Neural progenitor cell (in vitro differentiated cells): ENCODE measurements at regions not wholly inside any gene's neighbourhood (a gene's known extent, or its start where the extent isn't known, plus 50 kb on each side); places are given as distances from the start of the nearest gene placed in this dataset.

ENCODE experiments used
- CTCF ChIP-seq: fragments of 200-600 bp; sonication (generic); IDR thresholded peaks from 2 replicates; pipeline ENCODE4 v1.5.1; 2017; ENCODE audit warnings: antibody characterized with exemption, mild to moderate bottlenecking
- EZH2 ChIP-seq: fragments of 200-600 bp; sonication (generic); IDR thresholded peaks from 2 replicates; pipeline ENCODE4 v1.6.1; 2017; ENCODE audit warnings: antibody characterized with exemption, mild to moderate bottlenecking, moderate library complexity

DNA sequence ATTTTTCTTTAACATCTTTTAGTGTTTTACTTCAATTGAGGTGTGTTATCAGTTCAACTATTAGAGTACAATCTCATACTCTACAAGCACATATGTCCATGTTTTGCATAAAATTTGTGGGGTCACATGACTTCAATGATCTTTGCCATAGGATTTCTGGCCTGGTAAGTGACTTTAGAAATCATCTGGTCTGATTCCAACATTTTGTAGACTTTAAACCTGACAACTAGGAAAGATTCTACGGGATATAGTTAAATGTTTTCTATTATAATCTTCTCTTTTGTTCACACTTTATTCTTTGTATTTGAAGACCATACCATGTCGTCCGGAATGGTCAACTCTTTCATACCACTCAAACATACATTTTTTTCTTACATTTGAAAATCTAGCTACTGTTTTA is 62.0 kb upstream of the NEUROD1 start:
- TF ChIP-seq EZH2 (no peak), CTCF (no peak)
